GM12874 (cell line): ENCODE measurements at regions not wholly inside any gene's neighbourhood (a gene's known extent, or its start where the extent isn't known, plus 50 kb on each side); places are given as distances from the start of the nearest gene placed in this dataset.

Experiments
- TF ChIP-seq, protein P1 (sequence below): IDR thresholded peaks from 2 replicates; pipeline ENCODE4 v1.5.1; 2011; ENCODE audit warnings: low read depth, mild to moderate bottlenecking, control low read depth, low read length, moderate library complexity; ENCODE audit not compliant: insufficient read depth

DNA sequence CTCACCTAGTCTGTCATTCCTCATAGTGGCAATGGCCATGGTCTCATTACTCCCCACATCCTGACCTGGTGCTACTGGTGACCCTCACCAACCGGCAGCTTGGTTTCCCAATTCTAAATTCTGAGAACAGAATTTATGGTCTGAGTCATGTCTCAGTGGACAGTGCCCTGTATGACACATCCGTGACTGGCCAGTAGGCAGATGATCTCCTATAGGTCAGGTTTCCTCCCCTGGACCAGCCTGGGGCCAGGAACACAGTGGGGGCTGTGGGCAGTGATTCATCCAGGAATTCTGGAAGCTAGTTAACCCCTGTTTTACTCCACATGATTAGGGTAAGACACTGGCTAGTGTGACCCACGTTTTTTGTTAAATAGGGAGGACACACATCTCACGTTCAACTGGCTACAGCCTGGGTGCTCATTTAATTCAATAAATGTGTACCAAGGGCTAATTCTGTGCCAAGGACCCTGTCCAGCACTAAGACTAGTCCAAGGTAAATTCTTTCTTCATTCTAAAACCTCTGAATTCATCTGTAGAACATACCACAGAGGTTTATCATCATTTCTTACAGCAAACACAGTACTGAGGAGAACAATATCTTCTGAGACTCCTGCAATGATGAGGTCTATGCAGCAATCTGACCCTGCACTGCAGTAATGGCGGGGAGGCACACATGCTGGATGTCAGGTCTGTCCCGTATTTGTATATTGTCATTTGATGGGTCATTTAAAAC lies 249.6 kb upstream of the TBX3 start:
- TF ChIP-seq, protein P1, sequence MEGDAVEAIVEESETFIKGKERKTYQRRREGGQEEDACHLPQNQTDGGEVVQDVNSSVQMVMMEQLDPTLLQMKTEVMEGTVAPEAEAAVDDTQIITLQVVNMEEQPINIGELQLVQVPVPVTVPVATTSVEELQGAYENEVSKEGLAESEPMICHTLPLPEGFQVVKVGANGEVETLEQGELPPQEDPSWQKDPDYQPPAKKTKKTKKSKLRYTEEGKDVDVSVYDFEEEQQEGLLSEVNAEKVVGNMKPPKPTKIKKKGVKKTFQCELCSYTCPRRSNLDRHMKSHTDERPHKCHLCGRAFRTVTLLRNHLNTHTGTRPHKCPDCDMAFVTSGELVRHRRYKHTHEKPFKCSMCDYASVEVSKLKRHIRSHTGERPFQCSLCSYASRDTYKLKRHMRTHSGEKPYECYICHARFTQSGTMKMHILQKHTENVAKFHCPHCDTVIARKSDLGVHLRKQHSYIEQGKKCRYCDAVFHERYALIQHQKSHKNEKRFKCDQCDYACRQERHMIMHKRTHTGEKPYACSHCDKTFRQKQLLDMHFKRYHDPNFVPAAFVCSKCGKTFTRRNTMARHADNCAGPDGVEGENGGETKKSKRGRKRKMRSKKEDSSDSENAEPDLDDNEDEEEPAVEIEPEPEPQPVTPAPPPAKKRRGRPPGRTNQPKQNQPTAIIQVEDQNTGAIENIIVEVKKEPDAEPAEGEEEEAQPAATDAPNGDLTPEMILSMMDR = no peak

- TF ChIP-seq, protein P1 = no peak
Observed at GRCh38 chr12:114932806-114933205, 248.8 kb upstream of the TBX3 start.

DNA sequence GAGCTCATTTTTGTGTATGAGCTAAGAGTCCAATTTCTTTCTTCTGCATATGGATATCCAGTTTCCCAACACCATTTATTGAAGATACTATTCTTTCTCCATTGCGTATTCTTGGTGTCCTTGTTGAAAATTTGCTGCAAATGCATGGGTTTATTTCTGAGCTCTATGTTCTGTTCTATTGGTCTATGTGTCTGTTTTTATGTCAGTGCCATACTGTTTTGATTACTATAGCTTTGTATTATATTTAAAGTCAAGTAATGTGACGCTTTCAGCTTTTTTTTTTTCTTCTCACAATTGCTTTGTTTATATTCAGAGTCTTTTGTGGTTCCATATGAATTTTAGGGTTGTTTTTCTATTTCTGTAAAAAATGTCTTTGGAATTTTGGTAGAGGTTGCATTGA lies 247.1 kb upstream of the TBX3 start:
- TF ChIP-seq, protein P1 = no peak

DNA sequence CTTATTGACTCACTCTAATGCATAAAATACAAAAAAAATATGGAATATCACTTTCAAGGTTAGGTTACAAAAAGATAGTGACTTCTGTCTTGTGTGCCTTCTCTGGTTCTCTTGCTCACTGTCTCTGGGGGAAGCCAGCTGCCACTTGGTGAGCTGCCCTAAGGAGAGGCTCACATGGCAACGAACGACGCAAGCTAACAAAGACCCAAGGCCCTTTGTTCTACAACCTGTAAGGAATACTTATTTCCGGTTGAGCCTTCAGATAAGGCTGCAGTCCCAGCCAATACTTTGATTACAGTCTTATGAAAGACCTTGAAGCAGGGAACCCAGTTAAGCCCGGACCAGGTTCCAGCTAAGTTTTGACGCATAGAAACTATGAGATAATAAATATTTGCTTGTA lies 242.4 kb upstream of the TBX3 start:
- TF ChIP-seq, protein P1 = no peak

DNA sequence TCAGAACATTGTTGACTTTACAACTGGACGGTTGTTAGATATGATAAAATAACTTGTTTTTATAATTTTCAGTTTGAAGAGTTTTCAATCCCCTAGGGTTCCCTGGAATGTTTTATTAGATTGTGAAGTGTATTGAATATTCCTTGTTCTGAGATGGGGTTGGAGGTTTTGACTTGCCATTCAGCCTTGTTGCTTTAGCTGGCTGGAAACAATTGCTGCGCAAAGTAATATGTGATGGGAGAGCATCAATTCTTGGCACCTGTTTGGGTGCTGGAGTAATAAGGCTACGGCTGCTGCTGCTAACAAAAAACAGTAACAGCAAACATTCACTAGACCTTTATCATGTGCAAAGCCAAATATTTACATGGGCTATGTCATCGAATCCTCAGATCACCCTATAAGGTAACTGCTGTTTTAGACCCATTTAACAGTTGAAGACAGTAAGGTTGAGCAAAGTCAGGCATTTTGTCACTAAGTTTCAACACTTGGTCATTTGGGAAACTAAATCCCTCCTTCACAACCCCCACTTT lies 241.0 kb upstream of the TBX3 start:
- TF ChIP-seq, protein P1 = no peak

GRCh38 chr12:114921781-114922180 lies 237.8 kb upstream of the TBX3 start:
- TF ChIP-seq, protein P1 = no peak

DNA sequence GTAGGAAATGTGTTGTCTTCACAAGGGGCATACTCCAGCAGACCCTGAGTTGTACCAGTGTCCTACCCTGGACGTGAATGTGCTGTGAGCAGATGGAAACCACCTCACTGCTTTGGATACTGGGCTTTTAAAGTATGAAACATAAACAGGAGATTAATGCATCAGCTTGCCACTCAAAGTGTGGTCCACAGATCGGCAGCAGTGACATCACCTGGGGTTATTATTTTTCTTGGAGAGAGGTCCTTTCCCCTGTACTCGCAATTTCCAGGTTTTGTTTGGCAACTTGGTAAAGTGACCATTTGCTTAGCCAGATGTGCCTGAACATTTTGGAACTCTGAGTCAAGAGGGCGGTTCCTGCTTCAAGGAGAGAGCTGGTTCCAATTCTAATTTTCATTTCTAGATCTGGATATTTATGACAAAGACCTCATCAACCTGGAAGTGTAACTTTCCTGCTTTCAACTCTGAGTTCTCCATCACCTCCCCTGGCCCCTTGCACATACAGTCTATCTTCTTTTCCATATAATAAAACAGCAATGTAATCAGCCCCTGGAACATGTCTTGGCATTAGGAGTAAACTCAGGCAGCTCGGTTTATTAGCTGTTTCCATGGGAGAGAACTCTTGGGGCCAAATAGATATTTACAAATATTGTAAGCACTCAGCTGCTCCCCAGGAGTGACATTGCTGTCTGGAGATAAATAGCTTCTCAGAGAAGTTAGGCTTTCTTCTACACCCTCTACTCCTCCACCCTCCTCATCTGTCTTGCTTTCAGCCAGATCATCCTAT lies 237.0 kb upstream of the TBX3 start:
- TF ChIP-seq, protein P1 = no peak
